ENCODE measurements at regions not wholly inside any gene's neighbourhood (a gene's known extent, or its start where the extent isn't known, plus 50 kb on each side); places are given as distances from the start of the nearest gene placed in this dataset.
A peak's percentile ranks its signal among the peaks of the same experiment; 100 is the strongest.

GRCh38 chr2:22882011-22882410, 503.0 kb upstream of the KLHL29 start:
- no peak for TF ChIP-seq YY1 (IDR thresholded peaks at IDR 0.05; ENCODE audit: insufficient read depth, insufficient read length)
- no peak for TF ChIP-seq SUZ12 (IDR thresholded peaks at IDR 0.05; ENCODE audit: extremely low read depth, insufficient read depth, insufficient read length)
- TF ChIP-seq ZNF274 (IDR thresholded peaks at IDR 0.05; ENCODE audit: low read depth, low read length), result no peak
- Histone ChIP-seq H3K4me3 (ENCODE audit: insufficient read length, low read depth) (no peak overlapping the region), H3K36me3 (ENCODE audit: insufficient read depth, insufficient read length, low read length) (no peaks in the 10 kb centered on the region), H3K9me3 (ENCODE audit: insufficient read depth, low read length) (peaks cover 5% of the 10 kb centered on the region), H3K27me3 (ENCODE audit: insufficient read depth, insufficient read length) (no peaks in the 10 kb centered on the region), H3K4me1 (ENCODE audit: insufficient read depth, insufficient read length) (no peaks in the 10 kb centered on the region), H3K9ac (ENCODE audit: insufficient read length, low read depth) (no peak overlapping the region)
- no peak for DNase-seq (ENCODE audit: low read depth, low spot score)

GRCh38 chr2:22882643-22883042, 502.3 kb upstream of the KLHL29 start:
- Histone ChIP-seq H3K4me1 (ENCODE audit: insufficient read depth, insufficient read length) (no peaks in the 10 kb centered on the region), H3K36me3 (ENCODE audit: insufficient read depth, insufficient read length, low read length) (no peaks in the 10 kb centered on the region), H3K9ac (ENCODE audit: insufficient read length, low read depth) (no peak overlapping the region), H3K9me3 (ENCODE audit: insufficient read depth, low read length) (peaks cover 5% of the 10 kb centered on the region), H3K27me3 (ENCODE audit: insufficient read depth, insufficient read length) (no peaks in the 10 kb centered on the region), H3K4me3 (ENCODE audit: insufficient read length, low read depth) (no peak overlapping the region)
- DNase-seq (ENCODE audit: low read depth, low spot score), result no peak
- no peak for TF ChIP-seq YY1 (IDR thresholded peaks at IDR 0.05; ENCODE audit: insufficient read depth, insufficient read length)
- TF ChIP-seq SUZ12 (IDR thresholded peaks at IDR 0.05; ENCODE audit: extremely low read depth, insufficient read depth, insufficient read length), result no peak
- TF ChIP-seq ZNF274 (IDR thresholded peaks at IDR 0.05; ENCODE audit: low read depth, low read length), result no peak

GRCh38 chr2:22883054-22883453, 501.9 kb upstream of the KLHL29 start:
- no peak overlapping the region for H3K4me3 ChIP-seq (ENCODE audit: insufficient read length, low read depth)
- TF ChIP-seq YY1 (IDR thresholded peaks at IDR 0.05; ENCODE audit: insufficient read depth, insufficient read length) (no peak), ZNF274 (IDR thresholded peaks at IDR 0.05; ENCODE audit: low read depth, low read length) (no peak), SUZ12 (IDR thresholded peaks at IDR 0.05; ENCODE audit: extremely low read depth, insufficient read depth, insufficient read length) (no peak)
- H3K4me1 ChIP-seq (ENCODE audit: insufficient read depth, insufficient read length), result no peaks in the 10 kb centered on the region
- H3K9me3 ChIP-seq (ENCODE audit: insufficient read depth, low read length), result peaks cover 5% of the 10 kb centered on the region
- no peaks in the 10 kb centered on the region for H3K27me3 ChIP-seq (ENCODE audit: insufficient read depth, insufficient read length)
- no peaks in the 10 kb centered on the region for H3K36me3 ChIP-seq (ENCODE audit: insufficient read depth, insufficient read length, low read length)
- DNase-seq (ENCODE audit: low read depth, low spot score), result no peak
- H3K9ac ChIP-seq (ENCODE audit: insufficient read length, low read depth), result no peak overlapping the region

GRCh38 chr2:22885245-22885644, 499.7 kb upstream of the KLHL29 start:
- H3K36me3 ChIP-seq (ENCODE audit: insufficient read depth, insufficient read length, low read length), result no peaks in the 10 kb centered on the region
- H3K4me1 ChIP-seq (ENCODE audit: insufficient read depth, insufficient read length), result no peaks in the 10 kb centered on the region
- H3K9me3 ChIP-seq (ENCODE audit: insufficient read depth, low read length), result peaks cover 5% of the 10 kb centered on the region
- no peaks in the 10 kb centered on the region for H3K27me3 ChIP-seq (ENCODE audit: insufficient read depth, insufficient read length)
- no peak overlapping the region for H3K9ac ChIP-seq (ENCODE audit: insufficient read length, low read depth)
- DNase-seq (ENCODE audit: low read depth, low spot score), result peak; percentile 44
- TF ChIP-seq ZNF274 (IDR thresholded peaks at IDR 0.05; ENCODE audit: low read depth, low read length) (no peak), YY1 (IDR thresholded peaks at IDR 0.05; ENCODE audit: insufficient read depth, insufficient read length) (no peak), SUZ12 (IDR thresholded peaks at IDR 0.05; ENCODE audit: extremely low read depth, insufficient read depth, insufficient read length) (no peak)
- no peak overlapping the region for H3K4me3 ChIP-seq (ENCODE audit: insufficient read length, low read depth)

- Histone ChIP-seq H3K4me1 (ENCODE audit: insufficient read depth, insufficient read length) (no peaks in the 10 kb centered on the region), H3K4me3 (ENCODE audit: insufficient read length, low read depth) (no peak overlapping the region), H3K9me3 (ENCODE audit: insufficient read depth, low read length) (peaks cover 5% of the 10 kb centered on the region), H3K27me3 (ENCODE audit: insufficient read depth, insufficient read length) (no peaks in the 10 kb centered on the region), H3K9ac (ENCODE audit: insufficient read length, low read depth) (no peak overlapping the region), H3K36me3 (ENCODE audit: insufficient read depth, insufficient read length, low read length) (no peaks in the 10 kb centered on the region)
- no peak for DNase-seq (ENCODE audit: low read depth, low spot score)
- no peak for TF ChIP-seq YY1 (IDR thresholded peaks at IDR 0.05; ENCODE audit: insufficient read depth, insufficient read length)
- no peak for TF ChIP-seq SUZ12 (IDR thresholded peaks at IDR 0.05; ENCODE audit: extremely low read depth, insufficient read depth, insufficient read length)
- no peak for TF ChIP-seq ZNF274 (IDR thresholded peaks at IDR 0.05; ENCODE audit: low read depth, low read length)
Measured at GRCh38 chr2:22887426-22887825, 497.6 kb upstream of the KLHL29 start.

GRCh38 chr2:22887845-22888244, 497.1 kb upstream of the KLHL29 start:
- TF ChIP-seq ZNF274 (IDR thresholded peaks at IDR 0.05; ENCODE audit: low read depth, low read length), result no peak
- no peak for TF ChIP-seq SUZ12 (IDR thresholded peaks at IDR 0.05; ENCODE audit: extremely low read depth, insufficient read depth, insufficient read length)
- no peak for TF ChIP-seq YY1 (IDR thresholded peaks at IDR 0.05; ENCODE audit: insufficient read depth, insufficient read length)
- H3K9me3 ChIP-seq (ENCODE audit: insufficient read depth, low read length), result peaks cover 5% of the 10 kb centered on the region
- H3K4me3 ChIP-seq (ENCODE audit: insufficient read length, low read depth), result no peak overlapping the region
- DNase-seq (ENCODE audit: low read depth, low spot score), result no peak
- H3K4me1 ChIP-seq (ENCODE audit: insufficient read depth, insufficient read length), result no peaks in the 10 kb centered on the region
- H3K36me3 ChIP-seq (ENCODE audit: insufficient read depth, insufficient read length, low read length), result no peaks in the 10 kb centered on the region
- no peaks in the 10 kb centered on the region for H3K27me3 ChIP-seq (ENCODE audit: insufficient read depth, insufficient read length)
- H3K9ac ChIP-seq (ENCODE audit: insufficient read length, low read depth), result no peak overlapping the region

- DNase-seq (ENCODE audit: low read depth, low spot score), result no peak
- Histone ChIP-seq H3K27me3 (ENCODE audit: insufficient read depth, insufficient read length) (no peaks in the 10 kb centered on the region), H3K9me3 (ENCODE audit: insufficient read depth, low read length) (no peaks in the 10 kb centered on the region), H3K4me1 (ENCODE audit: insufficient read depth, insufficient read length) (no peaks in the 10 kb centered on the region), H3K9ac (ENCODE audit: insufficient read length, low read depth) (no peak overlapping the region), H3K36me3 (ENCODE audit: insufficient read depth, insufficient read length, low read length) (no peaks in the 10 kb centered on the region), H3K4me3 (ENCODE audit: insufficient read length, low read depth) (no peak overlapping the region)
- TF ChIP-seq SUZ12 (IDR thresholded peaks at IDR 0.05; ENCODE audit: extremely low read depth, insufficient read depth, insufficient read length) (no peak), ZNF274 (IDR thresholded peaks at IDR 0.05; ENCODE audit: low read depth, low read length) (no peak), YY1 (IDR thresholded peaks at IDR 0.05; ENCODE audit: insufficient read depth, insufficient read length) (no peak)
Measured at GRCh38 chr2:22890132-22890531, 494.8 kb upstream of the KLHL29 start.
